ENCODE measurements at regions not wholly inside any gene's neighbourhood (a gene's known extent, or its start where the extent isn't known, plus 50 kb on each side); places are given as distances from the start of the nearest gene placed in this dataset.

DNA sequence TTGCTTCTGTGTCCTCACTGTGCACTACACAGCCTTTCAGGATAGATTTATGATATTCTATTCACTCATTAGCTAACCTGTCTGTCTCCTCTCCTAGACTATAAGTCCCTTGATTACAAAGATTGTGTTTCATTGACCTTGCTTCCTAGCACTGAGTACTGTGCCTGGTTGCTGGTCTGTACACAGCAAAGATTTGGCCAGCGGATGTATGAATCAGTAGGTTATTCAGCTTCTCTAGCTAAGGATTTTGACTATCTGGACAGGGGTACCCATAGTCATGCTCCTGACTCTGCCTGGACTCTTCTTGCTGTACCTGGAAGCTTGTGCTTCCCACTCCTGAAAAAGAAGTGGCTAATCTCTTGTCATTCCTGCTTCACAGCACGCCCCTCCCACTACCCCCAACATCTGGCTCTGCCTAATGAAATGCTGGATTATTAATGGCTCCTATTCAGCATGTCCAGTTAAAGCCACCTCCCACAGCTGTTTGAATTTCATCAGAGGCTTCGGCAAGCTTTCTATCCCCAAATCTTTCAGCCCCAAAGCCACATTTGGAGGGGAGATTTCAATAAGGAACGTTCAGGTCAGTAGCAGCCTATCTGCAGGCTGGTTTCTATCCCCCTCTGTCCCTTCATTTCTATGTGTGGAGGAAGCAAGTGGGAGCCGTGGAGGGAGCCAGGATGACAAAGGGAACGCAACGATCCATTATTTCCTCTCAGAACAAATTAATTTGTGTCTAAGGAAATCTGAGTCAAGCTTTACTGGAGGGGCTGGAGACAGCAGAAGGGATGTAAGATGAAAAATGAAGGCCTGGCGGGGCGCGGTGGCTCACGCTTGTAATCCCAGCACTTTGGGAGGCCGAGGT, 64.8 kb upstream of the PPM1J start:
- DNase-seq = no peak

DNA sequence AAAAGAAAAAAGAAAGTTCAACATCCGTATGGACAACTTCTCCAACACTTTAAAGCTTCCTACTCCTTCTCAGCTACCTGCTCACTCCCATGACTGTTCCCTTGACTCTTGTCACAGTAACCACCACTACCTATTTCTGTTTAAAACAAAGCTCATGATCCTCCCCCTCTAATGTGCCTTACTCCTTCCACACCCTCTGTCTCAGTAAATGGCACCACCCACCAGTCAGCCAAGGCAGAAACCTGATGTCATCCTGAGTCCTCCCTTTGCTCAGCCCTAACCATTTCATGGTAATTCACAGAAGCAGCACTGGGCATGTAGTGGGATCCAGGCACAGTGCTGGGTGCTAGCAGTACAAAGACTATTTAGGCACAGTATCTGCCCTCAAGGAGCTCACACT, 63.0 kb upstream of the PPM1J start:
- no peak for DNase-seq

DNA sequence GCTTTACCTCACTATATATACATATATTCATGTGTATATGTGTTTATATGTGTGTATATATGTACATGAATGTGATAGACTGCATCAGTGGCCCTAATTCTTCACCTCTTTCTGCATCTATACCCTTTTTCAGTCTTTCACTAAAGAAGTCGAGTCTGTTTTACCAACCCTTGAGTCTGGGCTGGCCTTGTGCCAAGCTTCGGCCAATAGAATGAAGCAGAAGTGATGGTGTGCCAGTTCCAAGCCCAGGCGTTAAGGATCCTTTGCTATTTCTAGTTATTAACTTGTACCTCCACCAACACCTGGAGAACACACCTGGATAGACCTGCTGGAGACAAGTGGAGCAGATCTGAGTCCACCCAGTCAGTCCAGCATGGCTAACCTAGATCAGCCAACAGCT, 61.6 kb upstream of the PPM1J start:
- DNase-seq = no peak

DNA sequence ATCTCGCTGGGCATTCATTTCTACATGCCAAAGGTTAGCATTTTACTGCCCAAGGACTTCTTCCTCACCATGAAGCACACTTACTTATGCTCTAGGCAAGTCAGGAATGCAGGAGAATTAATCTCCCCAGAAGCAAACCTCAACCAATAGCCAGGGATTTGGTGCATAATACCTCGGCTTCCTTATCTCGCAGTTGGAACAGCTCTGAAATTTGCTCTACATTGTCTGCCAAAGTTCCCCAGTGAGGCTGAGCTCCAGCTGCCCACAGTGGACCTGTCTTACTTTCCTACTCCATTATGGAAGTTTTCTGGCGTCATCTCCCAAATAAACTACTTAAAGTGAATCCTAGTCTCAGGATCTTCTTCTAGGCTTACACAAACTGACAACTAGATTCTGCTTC, 57.6 kb upstream of the PPM1J start:
- no peak for DNase-seq

DNA sequence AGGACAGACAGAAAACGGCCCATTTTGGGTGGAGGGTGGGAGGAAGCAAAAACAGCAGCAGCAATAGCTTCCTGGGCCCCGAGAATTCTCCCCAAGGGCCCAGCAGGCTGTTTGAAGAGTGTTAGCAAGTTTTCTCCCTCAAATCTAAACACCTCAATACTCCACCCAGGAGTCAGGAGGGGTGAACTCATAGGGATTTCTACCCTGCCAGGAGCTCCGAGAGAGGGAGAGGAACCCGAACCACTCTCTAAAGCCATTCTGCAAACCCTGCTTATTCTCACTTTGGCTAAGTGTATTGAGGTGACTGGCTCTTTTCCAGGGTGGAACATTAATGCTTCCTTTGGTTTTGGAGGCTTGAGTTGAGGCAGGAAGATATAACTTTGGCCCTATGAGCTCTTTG, 55.6 kb upstream of the PPM1J start:
- DNase-seq = no peak

DNA sequence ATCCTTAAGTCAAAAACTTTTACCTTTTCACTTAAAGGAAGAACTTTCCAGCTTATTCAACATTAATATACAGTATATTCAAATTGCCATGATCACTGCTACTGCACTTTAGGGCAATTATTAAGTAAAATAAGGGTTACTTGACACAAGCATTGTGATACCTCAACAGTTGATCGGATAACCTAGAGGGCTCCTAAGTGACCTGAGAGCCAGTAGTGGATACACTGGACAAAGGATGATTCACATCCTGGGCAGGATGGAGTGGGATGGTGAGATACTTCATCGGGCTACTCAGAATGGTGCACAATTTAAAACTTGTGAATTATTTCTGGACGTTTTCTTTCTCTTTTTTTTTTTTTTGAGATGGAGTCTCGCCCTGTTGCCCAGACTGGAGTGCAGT, 54.5 kb upstream of the PPM1J start:
- no peak for DNase-seq

DNA sequence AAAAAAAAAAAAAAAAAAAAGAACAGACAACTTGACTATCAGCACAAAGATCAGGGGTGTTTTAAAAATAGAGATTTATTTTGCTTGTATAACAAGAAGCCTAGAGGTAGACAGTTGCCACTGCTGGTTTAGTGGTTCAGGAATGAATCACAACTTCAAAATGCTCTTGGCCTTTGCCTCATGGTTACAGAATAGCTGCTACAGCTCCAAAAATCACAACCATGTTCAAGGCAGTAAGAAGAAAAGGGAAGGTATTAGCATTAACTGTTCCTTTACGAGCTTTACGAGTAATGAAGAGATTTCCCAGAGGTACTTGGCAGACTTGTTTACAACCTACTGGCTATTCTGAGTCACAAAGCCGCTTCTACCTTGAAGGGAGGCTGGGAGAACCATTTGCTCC, 52.5 kb upstream of the PPM1J start:
- no peak for DNase-seq

All from stimulated activated CD4-positive, alpha-beta T cell treated with anti-CD3 and anti-CD28 coated beads, Interleukin-4, amount 100 ng/mL, for 1 hour (primary cell).